ENCODE measurements at regions not wholly inside any gene's neighbourhood (a gene's known extent, or its start where the extent isn't known, plus 50 kb on each side); places are given as distances from the start of the nearest gene placed in this dataset.

DNA sequence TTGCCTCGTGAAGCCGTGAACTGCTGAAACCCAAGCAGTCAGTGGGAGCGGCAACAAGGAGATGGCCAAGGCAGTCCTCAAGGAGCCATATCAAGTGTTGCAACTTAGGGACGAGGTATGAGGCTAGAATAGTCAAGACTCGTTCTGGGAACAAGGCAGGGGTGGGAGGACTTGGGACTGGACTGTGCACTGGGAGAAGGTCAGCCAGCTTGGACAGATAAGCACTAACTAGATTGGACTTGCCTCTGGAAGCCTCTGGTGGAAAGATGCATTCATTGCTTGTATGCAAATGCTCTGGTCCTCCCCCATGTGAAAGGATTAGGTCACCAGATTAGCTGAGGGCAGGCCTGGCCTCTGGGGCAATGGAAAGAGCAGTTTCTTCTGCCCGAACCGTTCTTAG lies 123.3 kb upstream of the CTNNB1 start:
- no peaks in the 10 kb centered on the region for H3K27me3 ChIP-seq (ENCODE audit: insufficient read depth, low read length)
- H3K23ac ChIP-seq (ENCODE audit: low read length), result no peak overlapping the region
- H3K4me2 ChIP-seq (ENCODE audit: low read length), result no peak overlapping the region

GRCh38 chr3:41076399-41076798 lies 122.9 kb upstream of the CTNNB1 start:
- no peak overlapping the region for H3K9ac ChIP-seq (ENCODE audit: low read length)
- no peak overlapping the region for H3K4me2 ChIP-seq (ENCODE audit: low read length)
- no peak overlapping the region for H4K12ac ChIP-seq (ENCODE audit: low read depth, low read length)
- H3K4ac ChIP-seq (ENCODE audit: low read depth, low read length), result no peak overlapping the region
- DNase-seq, result no peak
- no peaks in the 10 kb centered on the region for H3K9me3 ChIP-seq (ENCODE audit: insufficient read depth, low read depth, low read length)
- no peak overlapping the region for H3K18ac ChIP-seq (ENCODE audit: low read length)
- no peak overlapping the region for H3K14ac ChIP-seq (ENCODE audit: low read length)
- no peak overlapping the region for H2BK5ac ChIP-seq (ENCODE audit: low read depth, low read length, poor library complexity)
- no peak overlapping the region for H2BK12ac ChIP-seq (ENCODE audit: low read length)
- H3K79me1 ChIP-seq (ENCODE audit: low read length), result peaks cover 6% of the 10 kb centered on the region
- no peak overlapping the region for H2AK5ac ChIP-seq (ENCODE audit: low read length)
- H3K79me2 ChIP-seq (ENCODE audit: control insufficient read depth, insufficient read depth, low read length, poor library complexity), result peaks cover 2% of the 10 kb centered on the region
- no peaks in the 10 kb centered on the region for H3K36me3 ChIP-seq (ENCODE audit: control insufficient read depth in 1 of 2, insufficient read depth in 2 of 2, low read length in 2 of 2)
- no peak overlapping the region for H3K4me3 ChIP-seq (ENCODE audit: low read depth, low read length)
- no peak overlapping the region for H3K23ac ChIP-seq (ENCODE audit: low read length)
- no peak overlapping the region for H3K27ac ChIP-seq (ENCODE audit: low read depth, low read length)
- no peak overlapping the region for H2AFZ ChIP-seq (ENCODE audit: insufficient read depth, low read length, poor library complexity)
- no peaks in the 10 kb centered on the region for H3K27me3 ChIP-seq (ENCODE audit: insufficient read depth, low read length)
- H3K4me1 ChIP-seq (ENCODE audit: control insufficient read depth in 1 of 2, insufficient read depth in 2 of 2, low read length in 2 of 2), result peaks cover 11 to 20% of the 10 kb centered on the region in 2 experiments
- H2BK120ac ChIP-seq (ENCODE audit: insufficient read depth, low read length, poor library complexity), result no peak overlapping the region
- H4K91ac ChIP-seq (ENCODE audit: low read depth, low read length), result no peak overlapping the region
- no peak overlapping the region for H4K8ac ChIP-seq (ENCODE audit: low read depth, low read length)

More for the DNA sequence above, 123.3 kb upstream of the CTNNB1 start:
- H3K9ac ChIP-seq (ENCODE audit: low read length), result no peak overlapping the region
- DNase-seq, result peak; percentile 11 to 40
- no peak overlapping the region for H2AK5ac ChIP-seq (ENCODE audit: low read length)
- peaks cover 2% of the 10 kb centered on the region for H3K79me2 ChIP-seq (ENCODE audit: control insufficient read depth, insufficient read depth, low read length, poor library complexity)
- no peak overlapping the region for H4K12ac ChIP-seq (ENCODE audit: low read depth, low read length)
- H3K4me3 ChIP-seq (ENCODE audit: low read depth, low read length), result no peak overlapping the region
- no peak overlapping the region for H2BK12ac ChIP-seq (ENCODE audit: low read length)
- no peaks in the 10 kb centered on the region for H3K36me3 ChIP-seq (ENCODE audit: control insufficient read depth in 1 of 2, insufficient read depth in 2 of 2, low read length in 2 of 2)
- H3K4me1 ChIP-seq (ENCODE audit: control insufficient read depth in 1 of 2, insufficient read depth in 2 of 2, low read length in 2 of 2), result peaks cover 11 to 20% of the 10 kb centered on the region in 2 experiments
- H2BK120ac ChIP-seq (ENCODE audit: insufficient read depth, low read length, poor library complexity), result no peak overlapping the region
- H3K9me3 ChIP-seq (ENCODE audit: insufficient read depth, low read depth, low read length), result no peaks in the 10 kb centered on the region
- no peak overlapping the region for H3K4ac ChIP-seq (ENCODE audit: low read depth, low read length)
- H4K91ac ChIP-seq (ENCODE audit: low read depth, low read length), result peak overlapping the region; percentile 12
- peak overlapping the region; percentile 8 for H3K14ac ChIP-seq (ENCODE audit: low read length)
- no peak overlapping the region for H2AFZ ChIP-seq (ENCODE audit: insufficient read depth, low read length, poor library complexity)
- WGBS (ENCODE audit: extremely low coverage, insufficient coverage, insufficient read length), result no CpG with 5 or more reads among the region's 7 CpGs
- H2BK5ac ChIP-seq (ENCODE audit: low read depth, low read length, poor library complexity), result no peak overlapping the region
- peak overlapping the region; percentile 32 for H3K18ac ChIP-seq (ENCODE audit: low read length)
- H3K79me1 ChIP-seq (ENCODE audit: low read length), result peaks cover 6% of the 10 kb centered on the region
- H4K8ac ChIP-seq (ENCODE audit: low read depth, low read length), result no peak overlapping the region
- no peak overlapping the region for H3K27ac ChIP-seq (ENCODE audit: low read depth, low read length)

DNA sequence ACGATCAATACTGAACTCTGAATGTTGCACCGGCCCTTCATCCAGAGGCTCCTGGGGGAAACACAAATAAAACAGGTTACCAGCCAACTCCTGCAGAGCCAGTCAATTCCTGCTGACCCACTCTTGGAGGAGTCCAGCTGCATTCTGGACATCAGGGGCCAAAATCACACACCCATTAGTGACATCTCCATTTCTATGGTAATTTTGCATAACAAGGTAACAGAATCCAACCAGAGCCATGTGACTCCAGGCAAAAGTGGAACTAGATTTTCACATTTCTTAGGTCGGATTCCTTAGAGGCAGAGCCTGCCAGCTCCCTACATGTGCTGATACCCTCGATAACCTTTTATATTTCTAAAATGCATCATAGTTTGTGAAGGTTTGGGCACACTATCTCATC lies 119.2 kb upstream of the CTNNB1 start:
- Histone ChIP-seq H4K12ac (ENCODE audit: low read depth, low read length) (no peak overlapping the region), H3K4me2 (ENCODE audit: low read length) (no peak overlapping the region), H3K4me3 (ENCODE audit: low read depth, low read length) (no peak overlapping the region), H2BK5ac (ENCODE audit: low read depth, low read length, poor library complexity) (no peak overlapping the region), H4K91ac (ENCODE audit: low read depth, low read length) (no peak overlapping the region), H3K27me3 (ENCODE audit: insufficient read depth, low read length) (no peaks in the 10 kb centered on the region), H3K4me1 (ENCODE audit: control insufficient read depth in 1 of 2, insufficient read depth in 2 of 2, low read length in 2 of 2) (peaks cover 11 to 20% of the 10 kb centered on the region in 2 experiments), H2BK12ac (ENCODE audit: low read length) (no peak overlapping the region), H3K27ac (ENCODE audit: low read depth, low read length) (no peak overlapping the region), H3K14ac (ENCODE audit: low read length) (no peak overlapping the region), H3K18ac (ENCODE audit: low read length) (no peak overlapping the region), H4K8ac (ENCODE audit: low read depth, low read length) (no peak overlapping the region), H3K79me1 (ENCODE audit: low read length) (peaks cover 6% of the 10 kb centered on the region), H3K4ac (ENCODE audit: low read depth, low read length) (no peak overlapping the region), H2AFZ (ENCODE audit: insufficient read depth, low read length, poor library complexity) (no peak overlapping the region), H3K79me2 (ENCODE audit: control insufficient read depth, insufficient read depth, low read length, poor library complexity) (peaks cover 2% of the 10 kb centered on the region), H3K23ac (ENCODE audit: low read length) (no peak overlapping the region), H2BK120ac (ENCODE audit: insufficient read depth, low read length, poor library complexity) (no peak overlapping the region), H3K9me3 (ENCODE audit: insufficient read depth, low read depth, low read length) (no peaks in the 10 kb centered on the region), H2AK5ac (ENCODE audit: low read length) (no peak overlapping the region), H3K36me3 (ENCODE audit: control insufficient read depth in 1 of 2, insufficient read depth in 2 of 2, low read length in 2 of 2) (peaks cover 0 to 3% of the 10 kb centered on the region in 2 experiments), H3K9ac (ENCODE audit: low read length) (no peak overlapping the region)
- DNase-seq, result no peak
- WGBS (ENCODE audit: extremely low coverage, insufficient coverage, insufficient read length), result no CpG with 5 or more reads among the region's 4 CpGs

GRCh38 chr3:41088882-41089281 lies 110.4 kb upstream of the CTNNB1 start:
- H3K4me3 ChIP-seq (ENCODE audit: low read depth, low read length), result no peak overlapping the region
- H2AFZ ChIP-seq (ENCODE audit: insufficient read depth, low read length, poor library complexity), result no peak overlapping the region
- H3K4ac ChIP-seq (ENCODE audit: low read depth, low read length), result no peak overlapping the region
- H2BK120ac ChIP-seq (ENCODE audit: insufficient read depth, low read length, poor library complexity), result no peak overlapping the region
- no peak overlapping the region for H3K9ac ChIP-seq (ENCODE audit: low read length)
- H4K8ac ChIP-seq (ENCODE audit: low read depth, low read length), result no peak overlapping the region
- no peak overlapping the region for H4K12ac ChIP-seq (ENCODE audit: low read depth, low read length)
- peaks cover 10% of the 10 kb centered on the region for H3K79me1 ChIP-seq (ENCODE audit: low read length)
- H3K14ac ChIP-seq (ENCODE audit: low read length), result no peak overlapping the region
- no peak overlapping the region for H2AK5ac ChIP-seq (ENCODE audit: low read length)
- no peaks in the 10 kb centered on the region for H3K79me2 ChIP-seq (ENCODE audit: control insufficient read depth, insufficient read depth, low read length, poor library complexity)
- H2BK5ac ChIP-seq (ENCODE audit: low read depth, low read length, poor library complexity), result no peak overlapping the region
- no peak overlapping the region for H3K4me2 ChIP-seq (ENCODE audit: low read length)
- peaks cover 0 to 3% of the 10 kb centered on the region in 2 experiments for H3K36me3 ChIP-seq (ENCODE audit: control insufficient read depth in 1 of 2, insufficient read depth in 2 of 2, low read length in 2 of 2)
- no peak overlapping the region for H3K23ac ChIP-seq (ENCODE audit: low read length)
- H3K9me3 ChIP-seq (ENCODE audit: insufficient read depth, low read depth, low read length), result no peaks in the 10 kb centered on the region
- H2BK12ac ChIP-seq (ENCODE audit: low read length), result no peak overlapping the region
- H4K91ac ChIP-seq (ENCODE audit: low read depth, low read length), result no peak overlapping the region
- H3K4me1 ChIP-seq (ENCODE audit: control insufficient read depth in 1 of 2, insufficient read depth in 2 of 2, low read length in 2 of 2), result peaks cover 0 to 6% of the 10 kb centered on the region in 2 experiments
- no peak for DNase-seq
- WGBS (ENCODE audit: extremely low coverage, insufficient coverage, insufficient read length), result no CpG with 5 or more reads among the region's 1 CpG
- no peaks in the 10 kb centered on the region for H3K27me3 ChIP-seq (ENCODE audit: insufficient read depth, low read length)
- H3K18ac ChIP-seq (ENCODE audit: low read length), result no peak overlapping the region
- peak overlapping the region; percentile 10 for H3K27ac ChIP-seq (ENCODE audit: low read depth, low read length)

Measured in trophoblast cell (in vitro differentiated cells and primary cell).